ENCODE measurements at regions not wholly inside any gene's neighbourhood (a gene's known extent, or its start where the extent isn't known, plus 50 kb on each side); places are given as distances from the start of the nearest gene placed in this dataset.

DNA sequence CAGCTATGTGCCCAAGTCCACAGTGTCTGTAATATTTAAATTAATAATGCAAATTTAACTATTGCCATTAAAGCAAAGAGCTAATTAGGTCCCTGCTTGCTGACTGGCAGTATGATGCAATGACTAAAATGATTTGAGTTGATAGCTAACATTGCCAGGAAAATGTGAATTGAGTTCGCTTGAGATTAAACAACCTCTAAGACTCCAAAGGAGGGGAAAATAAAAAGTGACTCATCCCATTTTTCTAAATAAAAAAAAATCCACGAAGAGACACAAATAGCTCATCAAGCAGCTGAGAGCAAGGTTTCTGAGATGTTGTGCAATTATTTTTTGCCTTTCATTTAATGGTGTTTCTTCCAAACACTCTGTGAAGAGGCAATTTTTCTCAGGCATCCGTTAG, 413.0 kb downstream of the MTX2 start:
- TF ChIP-seq TAF1 (IDR thresholded peaks at IDR 0.05; ENCODE audit: low read depth): no peak
- no peak for TF ChIP-seq NFIC (IDR thresholded peaks at IDR 0.05)
- TF ChIP-seq TEAD4 (IDR thresholded peaks at IDR 0.05): no peak
- TF ChIP-seq FOXM1 (IDR thresholded peaks at IDR 0.05; ENCODE audit: borderline replicate concordance, low read depth): no peak
- TF ChIP-seq YY1 (IDR thresholded peaks at IDR 0.05; ENCODE audit: low read depth): no peak
- TF ChIP-seq, protein P1, sequence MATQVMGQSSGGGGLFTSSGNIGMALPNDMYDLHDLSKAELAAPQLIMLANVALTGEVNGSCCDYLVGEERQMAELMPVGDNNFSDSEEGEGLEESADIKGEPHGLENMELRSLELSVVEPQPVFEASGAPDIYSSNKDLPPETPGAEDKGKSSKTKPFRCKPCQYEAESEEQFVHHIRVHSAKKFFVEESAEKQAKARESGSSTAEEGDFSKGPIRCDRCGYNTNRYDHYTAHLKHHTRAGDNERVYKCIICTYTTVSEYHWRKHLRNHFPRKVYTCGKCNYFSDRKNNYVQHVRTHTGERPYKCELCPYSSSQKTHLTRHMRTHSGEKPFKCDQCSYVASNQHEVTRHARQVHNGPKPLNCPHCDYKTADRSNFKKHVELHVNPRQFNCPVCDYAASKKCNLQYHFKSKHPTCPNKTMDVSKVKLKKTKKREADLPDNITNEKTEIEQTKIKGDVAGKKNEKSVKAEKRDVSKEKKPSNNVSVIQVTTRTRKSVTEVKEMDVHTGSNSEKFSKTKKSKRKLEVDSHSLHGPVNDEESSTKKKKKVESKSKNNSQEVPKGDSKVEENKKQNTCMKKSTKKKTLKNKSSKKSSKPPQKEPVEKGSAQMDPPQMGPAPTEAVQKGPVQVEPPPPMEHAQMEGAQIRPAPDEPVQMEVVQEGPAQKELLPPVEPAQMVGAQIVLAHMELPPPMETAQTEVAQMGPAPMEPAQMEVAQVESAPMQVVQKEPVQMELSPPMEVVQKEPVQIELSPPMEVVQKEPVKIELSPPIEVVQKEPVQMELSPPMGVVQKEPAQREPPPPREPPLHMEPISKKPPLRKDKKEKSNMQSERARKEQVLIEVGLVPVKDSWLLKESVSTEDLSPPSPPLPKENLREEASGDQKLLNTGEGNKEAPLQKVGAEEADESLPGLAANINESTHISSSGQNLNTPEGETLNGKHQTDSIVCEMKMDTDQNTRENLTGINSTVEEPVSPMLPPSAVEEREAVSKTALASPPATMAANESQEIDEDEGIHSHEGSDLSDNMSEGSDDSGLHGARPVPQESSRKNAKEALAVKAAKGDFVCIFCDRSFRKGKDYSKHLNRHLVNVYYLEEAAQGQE (IDR thresholded peaks at IDR 0.05; ENCODE audit: low read depth): no peak
- TF ChIP-seq CEBPB (IDR thresholded peaks at IDR 0.05): no peak
- TF ChIP-seq EP300 (IDR thresholded peaks at IDR 0.05; ENCODE audit: borderline replicate concordance): no peak
- no peak for TF ChIP-seq RAD21 (IDR thresholded peaks at IDR 0.05; ENCODE audit: low read depth)
- TF ChIP-seq, protein P2, sequence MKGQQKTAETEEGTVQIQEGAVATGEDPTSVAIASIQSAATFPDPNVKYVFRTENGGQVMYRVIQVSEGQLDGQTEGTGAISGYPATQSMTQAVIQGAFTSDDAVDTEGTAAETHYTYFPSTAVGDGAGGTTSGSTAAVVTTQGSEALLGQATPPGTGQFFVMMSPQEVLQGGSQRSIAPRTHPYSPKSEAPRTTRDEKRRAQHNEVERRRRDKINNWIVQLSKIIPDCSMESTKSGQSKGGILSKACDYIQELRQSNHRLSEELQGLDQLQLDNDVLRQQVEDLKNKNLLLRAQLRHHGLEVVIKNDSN (IDR thresholded peaks at IDR 0.05): no peak
- TF ChIP-seq EGR1 (IDR thresholded peaks at IDR 0.05): no peak
- TF ChIP-seq, protein P3, sequence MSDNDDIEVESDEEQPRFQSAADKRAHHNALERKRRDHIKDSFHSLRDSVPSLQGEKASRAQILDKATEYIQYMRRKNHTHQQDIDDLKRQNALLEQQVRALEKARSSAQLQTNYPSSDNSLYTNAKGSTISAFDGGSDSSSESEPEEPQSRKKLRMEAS (IDR thresholded peaks at IDR 0.05): no peak
- no peak for TF ChIP-seq TCF12 (IDR thresholded peaks at IDR 0.05; ENCODE audit: low read depth)
- TF ChIP-seq CREB1 (IDR thresholded peaks at IDR 0.05; ENCODE audit: low read depth): no peak
- TF ChIP-seq ZBTB7A (IDR thresholded peaks at IDR 0.05; ENCODE audit: low read depth): no peak

DNA sequence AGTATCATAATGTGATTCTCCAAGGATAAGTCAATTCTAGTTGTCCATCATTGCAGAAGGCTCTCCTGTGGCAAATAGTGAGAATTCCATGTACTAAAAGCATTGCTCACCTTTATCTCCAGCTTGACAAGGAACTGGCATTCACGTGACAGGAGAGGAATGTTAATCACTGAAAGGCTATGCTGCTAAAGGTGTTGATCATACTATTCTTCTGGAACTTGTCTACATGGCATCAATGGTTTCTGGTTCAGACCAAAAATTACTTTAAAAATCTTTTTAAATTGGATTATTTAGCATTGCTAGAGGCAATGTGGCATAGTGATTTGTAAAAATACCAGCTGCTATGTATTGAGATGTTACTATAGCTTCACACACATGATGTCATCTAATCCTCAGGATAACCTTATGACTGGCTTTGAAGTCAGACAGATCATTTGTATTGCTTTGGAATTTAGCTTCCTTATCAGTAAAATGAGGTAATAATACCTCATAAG, 414.4 kb downstream of the MTX2 start:
- TF ChIP-seq FOXM1 (IDR thresholded peaks at IDR 0.05; ENCODE audit: borderline replicate concordance, low read depth) (no peak), TAF1 (IDR thresholded peaks at IDR 0.05; ENCODE audit: low read depth) (no peak), RAD21 (IDR thresholded peaks at IDR 0.05; ENCODE audit: low read depth) (no peak), TEAD4 (IDR thresholded peaks at IDR 0.05) (no peak), ZBTB7A (IDR thresholded peaks at IDR 0.05; ENCODE audit: low read depth) (no peak)
- TF ChIP-seq, protein P2 (IDR thresholded peaks at IDR 0.05): no peak
- TF ChIP-seq, protein P1 (IDR thresholded peaks at IDR 0.05; ENCODE audit: low read depth): no peak

DNA sequence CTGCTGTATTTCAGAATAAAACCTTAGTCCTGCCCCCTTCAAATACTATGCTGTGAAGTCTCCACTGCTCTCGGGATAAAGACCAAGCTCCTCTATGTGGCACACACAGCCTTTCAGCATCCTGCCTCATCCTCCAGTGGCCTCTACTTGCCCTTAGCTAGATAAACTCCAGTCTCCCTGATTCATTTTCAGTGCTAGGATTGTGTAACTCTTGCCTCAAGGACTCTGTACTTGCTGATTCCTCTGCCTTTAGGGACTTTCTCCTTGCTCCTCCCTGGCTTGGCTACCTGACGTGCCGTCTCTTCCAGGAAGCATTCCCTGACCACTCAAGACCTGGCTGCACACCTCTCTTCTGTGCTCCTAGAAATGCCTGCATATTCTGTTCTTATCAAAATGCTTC, 416.7 kb downstream of the MTX2 start:
- TF ChIP-seq, protein P1 (IDR thresholded peaks at IDR 0.05; ENCODE audit: low read depth): no peak
- TF ChIP-seq NFIC (IDR thresholded peaks at IDR 0.05) (no peak), CREB1 (IDR thresholded peaks at IDR 0.05; ENCODE audit: low read depth) (no peak), EGR1 (IDR thresholded peaks at IDR 0.05) (no peak), TAF1 (IDR thresholded peaks at IDR 0.05; ENCODE audit: low read depth) (no peak), FOXM1 (IDR thresholded peaks at IDR 0.05; ENCODE audit: borderline replicate concordance, low read depth) (no peak), ZBTB7A (IDR thresholded peaks at IDR 0.05; ENCODE audit: low read depth) (no peak), YY1 (IDR thresholded peaks at IDR 0.05; ENCODE audit: low read depth) (no peak), TEAD4 (IDR thresholded peaks at IDR 0.05) (no peak), EP300 (IDR thresholded peaks at IDR 0.05; ENCODE audit: borderline replicate concordance) (no peak), CEBPB (IDR thresholded peaks at IDR 0.05) (no peak), RAD21 (IDR thresholded peaks at IDR 0.05; ENCODE audit: low read depth) (no peak), TCF12 (IDR thresholded peaks at IDR 0.05; ENCODE audit: low read depth) (no peak)
- TF ChIP-seq, protein P3 (IDR thresholded peaks at IDR 0.05): no peak
- TF ChIP-seq, protein P2 (IDR thresholded peaks at IDR 0.05): no peak

DNA sequence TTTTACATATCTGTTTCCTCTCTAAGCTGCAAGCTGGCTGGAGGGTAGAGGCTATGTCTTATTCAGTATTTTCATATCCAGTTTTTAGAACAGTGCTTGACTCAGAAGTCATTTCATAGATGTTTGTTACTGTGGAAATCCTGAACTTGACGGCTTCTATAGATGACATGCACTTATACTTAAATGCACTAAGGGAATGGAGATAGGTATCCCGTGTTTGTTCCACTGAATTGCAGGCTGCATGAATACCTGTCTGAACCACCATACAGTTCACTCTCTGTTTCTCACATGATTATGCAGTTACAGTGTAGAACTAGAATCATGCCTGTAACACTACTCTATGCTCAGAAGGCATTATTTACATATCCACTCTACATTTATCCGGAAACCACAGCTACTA, 417.1 kb downstream of the MTX2 start:
- TF ChIP-seq TAF1 (IDR thresholded peaks at IDR 0.05; ENCODE audit: low read depth): no peak
- TF ChIP-seq TEAD4 (IDR thresholded peaks at IDR 0.05): no peak
- no peak for TF ChIP-seq CREB1 (IDR thresholded peaks at IDR 0.05; ENCODE audit: low read depth)
- TF ChIP-seq ZBTB7A (IDR thresholded peaks at IDR 0.05; ENCODE audit: low read depth): no peak
- no peak for TF ChIP-seq TCF12 (IDR thresholded peaks at IDR 0.05; ENCODE audit: low read depth)
- no peak for TF ChIP-seq NFIC (IDR thresholded peaks at IDR 0.05)
- TF ChIP-seq EGR1 (IDR thresholded peaks at IDR 0.05): no peak
- TF ChIP-seq CEBPB (IDR thresholded peaks at IDR 0.05): no peak
- TF ChIP-seq, protein P3 (IDR thresholded peaks at IDR 0.05): no peak
- TF ChIP-seq, protein P2 (IDR thresholded peaks at IDR 0.05): no peak
- no peak for TF ChIP-seq EP300 (IDR thresholded peaks at IDR 0.05; ENCODE audit: borderline replicate concordance)
- TF ChIP-seq YY1 (IDR thresholded peaks at IDR 0.05; ENCODE audit: low read depth): no peak
- TF ChIP-seq, protein P1 (IDR thresholded peaks at IDR 0.05; ENCODE audit: low read depth): no peak
- no peak for TF ChIP-seq FOXM1 (IDR thresholded peaks at IDR 0.05; ENCODE audit: borderline replicate concordance, low read depth)
- no peak for TF ChIP-seq RAD21 (IDR thresholded peaks at IDR 0.05; ENCODE audit: low read depth)
